GM19099 (cell line): ENCODE measurements at regions not wholly inside any gene's neighbourhood (a gene's known extent, or its start where the extent isn't known, plus 50 kb on each side); places are given as distances from the start of the nearest gene placed in this dataset.

Experiments
- POLR2A ChIP-seq: IDR thresholded peaks from 3 replicates; pipeline ENCODE4 v1.6.1; 2011; ENCODE audit warnings: low read depth; ENCODE audit not compliant: insufficient read length; ENCODE audit errors: extremely low read depth

DNA sequence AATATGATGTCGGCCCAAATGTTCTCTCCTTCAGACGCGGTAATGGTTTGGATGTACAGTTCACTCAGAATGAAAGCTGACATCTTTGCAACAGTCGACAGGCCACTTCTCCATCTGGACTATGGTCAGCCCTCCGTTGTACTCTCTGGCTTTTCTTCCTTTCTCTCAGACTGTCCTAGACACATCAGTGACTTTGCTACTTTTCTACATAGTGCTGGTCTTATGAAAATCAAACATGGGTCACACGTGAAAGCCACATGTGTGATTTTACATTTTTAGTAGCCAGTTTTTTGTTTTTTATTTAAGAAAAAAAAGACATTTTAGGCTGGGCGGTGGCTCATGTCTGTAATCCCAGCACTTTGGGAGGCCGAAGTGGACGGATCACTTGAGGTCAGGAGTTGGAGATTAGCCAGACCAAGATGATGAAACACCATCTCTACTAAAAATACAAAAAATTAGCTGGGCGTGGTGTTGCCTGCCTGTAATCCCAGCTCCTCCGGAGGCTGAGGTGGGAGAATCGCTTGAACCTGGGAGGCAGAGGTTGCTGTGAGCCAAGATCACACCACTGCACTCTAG lies 644.1 kb downstream of the KCNJ2 start:
- no peak for TF ChIP-seq POLR2A

GRCh38 chr17:70819183-70819582 lies 649.9 kb downstream of the KCNJ2 start:
- no peak for TF ChIP-seq POLR2A

DNA sequence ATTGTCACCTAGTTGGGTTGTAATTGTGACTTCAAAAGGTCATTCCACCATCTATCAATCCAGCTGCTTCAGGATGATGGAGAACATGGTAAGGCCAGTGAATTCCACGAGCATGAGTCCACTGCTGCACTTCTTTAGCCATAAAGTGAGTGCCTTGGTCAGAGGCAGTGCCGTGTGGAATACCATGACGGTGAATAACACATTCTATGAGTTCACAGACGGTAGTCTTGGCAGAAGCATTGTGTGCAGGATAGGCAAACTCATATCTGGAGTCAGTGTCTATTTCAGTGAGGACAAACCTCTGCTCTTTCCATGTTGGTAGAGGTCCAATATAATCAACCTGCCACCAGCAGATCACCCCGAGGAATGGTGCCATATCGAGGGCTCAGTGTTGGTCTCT lies 650.9 kb downstream of the KCNJ2 start:
- no peak for TF ChIP-seq POLR2A

DNA sequence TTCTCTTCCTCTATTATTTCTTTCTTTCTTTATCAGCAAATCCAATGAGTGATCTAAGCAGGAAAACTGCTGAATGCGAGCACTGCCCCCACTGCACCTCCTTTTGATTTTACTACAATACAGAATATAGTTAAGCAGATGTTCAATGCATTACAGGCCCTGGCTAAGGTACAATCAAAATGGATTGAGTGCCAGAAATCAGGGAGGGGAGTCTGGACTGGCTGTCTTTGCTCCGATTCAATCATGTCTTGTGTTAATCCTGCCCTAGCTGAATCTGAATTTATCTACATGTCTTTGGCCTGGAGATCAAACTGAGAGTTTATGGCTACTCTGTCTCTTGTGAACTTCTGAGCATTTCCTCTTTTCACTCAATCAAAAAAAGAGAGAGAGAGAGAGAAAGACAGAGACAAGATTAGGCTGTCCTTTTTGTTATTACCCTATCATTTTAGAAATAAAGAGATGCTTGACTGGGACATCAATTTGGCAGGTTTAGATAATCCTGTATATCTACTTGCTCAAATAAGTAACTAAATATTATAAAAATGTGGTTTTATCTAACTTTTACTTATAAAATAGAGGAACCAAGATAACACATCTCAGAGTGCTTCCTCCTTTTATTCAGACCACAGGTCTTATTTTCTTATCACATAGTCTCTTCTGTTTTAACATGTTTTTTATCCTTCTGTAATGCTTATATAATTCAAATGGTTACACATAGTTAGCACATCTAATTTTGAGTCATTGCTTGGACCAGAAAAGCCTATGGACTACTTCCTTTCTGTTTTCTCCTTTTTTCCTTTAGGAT lies 656.2 kb downstream of the KCNJ2 start:
- TF ChIP-seq POLR2A: no peak

GRCh38 chr17:70829876-70830275 lies 660.5 kb downstream of the KCNJ2 start:
- TF ChIP-seq POLR2A: no peak

DNA sequence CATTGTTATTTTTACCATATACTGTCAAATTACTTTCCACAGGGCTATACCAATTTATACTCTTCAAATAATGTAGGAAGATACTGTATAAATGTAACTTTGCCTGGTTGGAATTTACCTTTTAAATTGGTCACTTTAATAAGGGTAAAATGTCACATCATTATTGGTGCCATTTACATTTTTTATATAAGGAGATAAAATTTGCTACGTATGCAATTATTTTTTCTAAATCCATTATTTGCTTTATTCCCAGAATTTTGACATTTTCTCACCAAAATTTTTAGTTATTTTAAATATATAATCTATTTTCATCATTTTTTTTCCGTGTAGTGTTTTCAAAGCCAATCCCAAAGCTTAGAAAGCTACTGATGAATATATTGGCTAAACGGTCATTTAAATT lies 664.7 kb downstream of the KCNJ2 start:
- TF ChIP-seq POLR2A: no peak

DNA sequence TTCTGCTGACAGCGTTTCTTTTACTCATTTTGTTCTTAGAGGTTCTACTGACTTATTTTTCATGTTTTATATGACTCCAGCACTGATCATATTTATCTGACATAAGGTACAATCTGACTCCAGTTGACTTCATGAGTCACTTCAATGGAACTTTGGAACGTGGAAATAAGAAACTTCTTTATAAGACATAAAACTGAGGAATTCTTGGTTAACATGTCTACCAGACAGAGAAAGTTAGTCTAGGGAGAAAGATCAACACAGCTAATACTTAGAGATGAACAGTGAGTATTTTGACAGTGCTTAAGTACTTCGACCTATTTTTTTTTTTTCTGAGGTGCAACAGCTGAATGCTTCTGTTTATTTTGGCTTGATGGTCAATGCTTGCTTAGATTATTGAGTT lies 679.5 kb downstream of the KCNJ2 start:
- TF ChIP-seq POLR2A: no peak

DNA sequence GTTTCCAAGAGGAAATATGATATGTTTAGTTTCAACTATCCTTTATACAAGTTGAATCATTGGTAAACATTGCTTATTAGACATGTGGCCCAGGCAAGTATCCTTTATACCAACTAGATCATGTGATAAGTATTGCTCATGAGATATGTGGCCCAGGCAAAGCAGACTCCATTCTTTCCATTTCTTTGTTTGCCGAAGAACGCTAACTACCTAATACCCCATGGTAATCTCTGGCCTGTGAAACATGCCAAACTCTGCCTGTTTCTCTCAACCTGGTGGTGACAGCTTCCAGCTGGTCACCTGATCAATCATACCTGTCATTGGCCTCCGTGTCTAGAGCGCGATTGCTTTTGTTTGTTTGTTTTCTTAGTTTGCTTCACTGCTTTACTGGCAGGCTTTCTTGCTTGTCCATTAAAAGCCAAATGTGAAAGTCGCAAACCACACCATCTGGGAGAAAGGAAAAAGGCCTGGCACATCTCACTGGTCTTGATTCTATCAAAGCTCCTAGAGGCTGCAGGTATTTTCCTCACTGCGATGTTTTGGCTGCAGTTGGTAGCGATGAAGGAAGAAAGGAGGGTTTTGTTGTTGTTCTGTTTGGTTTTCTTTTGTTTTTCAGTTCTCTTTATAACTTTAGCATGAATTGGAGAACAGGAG lies 686.2 kb downstream of the KCNJ2 start:
- TF ChIP-seq POLR2A: no peak

GRCh38 chr17:70857351-70857750 lies 688.0 kb downstream of the KCNJ2 start:
- no peak for TF ChIP-seq POLR2A

DNA sequence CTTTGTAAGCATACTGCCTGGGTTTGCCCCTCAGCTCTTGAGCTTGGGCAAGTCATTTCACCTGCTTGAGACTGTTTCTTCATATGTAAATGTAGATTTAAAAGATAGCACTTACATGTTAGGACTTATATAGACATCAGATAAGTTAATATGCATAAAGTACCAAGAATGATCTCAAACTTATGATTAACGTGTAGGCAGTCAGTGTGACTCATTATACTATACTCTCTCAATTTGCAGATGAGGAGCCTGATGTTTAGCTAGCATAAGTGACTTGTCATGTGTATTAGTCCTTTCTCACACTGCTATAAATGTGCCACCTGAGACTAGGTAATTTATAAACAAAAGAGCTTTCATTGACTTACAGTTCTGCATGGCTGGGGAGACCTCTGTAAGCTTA lies 690.5 kb downstream of the KCNJ2 start:
- TF ChIP-seq POLR2A: no peak

DNA sequence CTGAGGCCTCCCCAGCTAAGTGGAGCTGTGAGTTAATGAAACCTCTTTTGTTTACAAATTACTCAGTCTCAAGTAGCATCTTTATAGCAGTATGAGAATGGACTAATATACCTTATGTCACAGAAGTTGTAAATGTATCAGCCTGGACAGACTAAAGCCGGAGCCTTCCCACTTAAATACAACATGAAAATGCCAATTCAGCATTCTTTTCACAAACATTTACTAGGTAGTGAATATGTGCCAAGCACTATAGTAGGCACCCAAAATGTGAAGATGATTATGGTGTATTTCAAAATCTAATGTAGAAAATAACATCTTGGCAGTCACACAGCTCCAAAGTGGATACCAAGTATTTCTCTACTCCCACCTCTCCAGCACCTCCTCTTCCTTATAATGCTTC lies 693.0 kb downstream of the KCNJ2 start:
- no peak for TF ChIP-seq POLR2A

GRCh38 chr17:70863436-70864248 lies 694.3 kb downstream of the KCNJ2 start:
- TF ChIP-seq POLR2A: no peak

- no peak for TF ChIP-seq POLR2A
These were observed 696.9 kb downstream of the KCNJ2 start for GRCh38 chr17:70865993-70866804.

GRCh38 chr17:70868149-70868548 lies 698.8 kb downstream of the KCNJ2 start:
- TF ChIP-seq POLR2A: no peak
